ENCODE measurements at regions not wholly inside any gene's neighbourhood (a gene's known extent, or its start where the extent isn't known, plus 50 kb on each side); places are given as distances from the start of the nearest gene placed in this dataset.

GRCh38 chr22:49448526-49448925 is 379.1 kb downstream of the BRD1 start:
- TF ChIP-seq POLR2A (IDR thresholded peaks at IDR 0.05; ENCODE audit: low read depth, low read length) = no peak
- no peak for TF ChIP-seq POLR2AphosphoS5 (IDR thresholded peaks at IDR 0.05; ENCODE audit: low read depth, low read length)
- no peak for TF ChIP-seq SPI1 (IDR thresholded peaks at IDR 0.05; ENCODE audit: low read depth, low read length)
- TF ChIP-seq PAX5 (IDR thresholded peaks at IDR 0.05; ENCODE audit: insufficient read depth, low read length, severe bottlenecking) = no peak

Data from GM12891 (cell line).